H1 (cell line): ENCODE measurements at regions not wholly inside any gene's neighbourhood (a gene's known extent, or its start where the extent isn't known, plus 50 kb on each side); places are given as distances from the start of the nearest gene placed in this dataset.

Experiments used
- CTCF ChIA-PET: fragments of 300-600 bp; sonication (Branson Sonifier 250); formaldehyde crosslinking; loops from one replicate; lab custom pipeline; 2021; ENCODE audit not compliant: partially characterized antibody; lab: Charles Lee
- POLR2A ChIA-PET: fragments of 300-600 bp; sonication (Branson Sonifier 250); formaldehyde crosslinking; loops from one replicate; lab custom pipeline; 2021; ENCODE audit warnings: inconsistent platforms; ENCODE audit not compliant: partially characterized antibody; lab: Charles Lee
- DNase-seq, 2 experiments: peaks; one replicate each; pipeline versions ENCODE4 v3.0.0 to v3.0.0-alpha.2; 2010 to 2022; ENCODE audit warnings: low spot score in 2 of 2, low read depth in 1 of 2, mixed read lengths in 1 of 2
- FAIRE-seq: peaks from 2 replicates; lab custom pipeline; 2011; peaks lifted over from hg19 to GRCh38; lab: Jason Lieb, UNC
- H2AFZ ChIP-seq: 2 replicates; pipeline ENCODE4 v1.8.1; 2012; ENCODE audit warnings: low read length, inconsistent platforms
- H2AK5ac ChIP-seq: 2 replicates; pipeline ENCODE4 v1.6.1; 2013; ENCODE audit warnings: low read depth, low read length
- H2BK120ac ChIP-seq: replicated peaks from 2 replicates; pipeline ENCODE3; 2013; ENCODE audit warnings: low read depth, low read length, inconsistent platforms
- H2BK12ac ChIP-seq: 2 replicates; pipeline ENCODE4 v1.6.1; 2013; ENCODE audit warnings: low read depth, low read length
- H2BK15ac ChIP-seq: 2 replicates; pipeline ENCODE4 v1.6.1; 2013; ENCODE audit warnings: low read length
- H2BK20ac ChIP-seq: 2 replicates; pipeline ENCODE4 v1.6.1; 2013; ENCODE audit warnings: low read length
- H2BK5ac ChIP-seq: 2 replicates; pipeline ENCODE4 v1.6.1; 2013; ENCODE audit warnings: low read depth, low read length
- H3K14ac ChIP-seq: 2 replicates; pipeline ENCODE4 v1.6.1; 2013; ENCODE audit warnings: inconsistent platforms; ENCODE audit not compliant: insufficient read length
- H3K18ac ChIP-seq: 2 replicates; pipeline ENCODE4 v1.6.1; 2013; ENCODE audit warnings: low read length; ENCODE audit errors: extremely low read depth
- H3K23ac ChIP-seq: 2 replicates; pipeline ENCODE4 v1.6.1; 2013; ENCODE audit warnings: inconsistent platforms; ENCODE audit not compliant: insufficient read length
- H3K23me2 ChIP-seq: 2 replicates; pipeline ENCODE4 v1.6.1; 2013; ENCODE audit warnings: low read depth, low read length
- H3K27ac ChIP-seq: 2 replicates; pipeline ENCODE4 v1.6.1; 2011; ENCODE audit warnings: low read depth, low read length, inconsistent platforms
- H3K27me3 ChIP-seq, 4 experiments: replicated peaks in 1 of 4; 1 replicate in 1 of 4; 2 replicates in 3 of 4; pipeline versions ENCODE4 v1.6.1 to v1.8.1; 2011 to 2013; ENCODE audit warnings: low read length in 3 of 4, mild to moderate bottlenecking in 3 of 4, inconsistent platforms in 2 of 4, mixed read lengths in 2 of 4, moderate library complexity in 1 of 4; ENCODE audit not compliant: control insufficient read depth in 3 of 4, insufficient read depth in 3 of 4; ENCODE audit errors: extremely low read depth in 1 of 4
- H3K36me3 ChIP-seq, 4 experiments: 2 replicates each; pipeline versions ENCODE4 v1.6.1 to v1.8.1; 2011 to 2013; ENCODE audit warnings: mild to moderate bottlenecking in 4 of 4, low read length in 3 of 4, moderate library complexity in 2 of 4, control low read depth in 1 of 4, inconsistent platforms in 1 of 4; ENCODE audit not compliant: insufficient read depth in 4 of 4, control insufficient read depth in 2 of 4
- H3K4ac ChIP-seq: replicated peaks from 2 replicates; pipeline ENCODE3; 2013; ENCODE audit warnings: low read length, low read depth, mixed read lengths, inconsistent platforms; ENCODE audit not compliant: insufficient read length
- H3K4me1 ChIP-seq, 4 experiments: replicated peaks in 1 of 4; 1 replicate in 1 of 4; 2 replicates in 3 of 4; pipeline versions ENCODE4 v1.6.1 to v1.8.1; 2011 to 2013; ENCODE audit warnings: low read length in 3 of 4, inconsistent platforms in 2 of 4, mixed read lengths in 1 of 4; ENCODE audit not compliant: insufficient read depth in 4 of 4, control insufficient read depth in 3 of 4
- H3K4me2 ChIP-seq, 2 experiments: 2 replicates each; pipeline versions ENCODE4 v1.6.1 to v1.8.1; 2011 to 2013; ENCODE audit warnings: low read depth in 2 of 2, low read length in 2 of 2, control low read depth in 1 of 2, inconsistent platforms in 1 of 2, mild to moderate bottlenecking in 1 of 2; ENCODE audit not compliant: insufficient read depth in 1 of 2
- H3K4me3 ChIP-seq, 4 experiments: fragments of 200-600, 300-600 bp in 1 of 4; sonication (generic), shearing (Covaris generic), sonication (Bioruptor Twin) in 1 of 4; 2 replicates each; pipeline versions ENCODE4 v1.5.1 to v1.8.1; 2011 to 2016; ENCODE audit warnings: low read length in 4 of 4, low read depth in 3 of 4, control low read depth in 2 of 4, inconsistent platforms in 2 of 4, mild to moderate bottlenecking in 2 of 4, mixed read lengths in 1 of 4, moderate library complexity in 1 of 4; ENCODE audit not compliant: insufficient read depth in 2 of 4; ENCODE audit errors: extremely low read depth in 1 of 4
- H3K56ac ChIP-seq: replicated peaks from 2 replicates; pipeline ENCODE3; 2013; ENCODE audit warnings: low read depth, mild to moderate bottlenecking, mixed read lengths, low read length, inconsistent platforms; ENCODE audit not compliant: insufficient read length
- H3K79me1 ChIP-seq: 2 replicates; pipeline ENCODE4 v1.6.1; 2013; ENCODE audit warnings: low read depth, low read length, control low read depth
- H3K79me2 ChIP-seq, 2 experiments: 2 replicates each; pipeline versions ENCODE4 v1.6.1 to v1.8.1; 2012 to 2013; ENCODE audit warnings: low read length in 2 of 2, mild to moderate bottlenecking in 2 of 2, inconsistent platforms in 1 of 2; ENCODE audit not compliant: insufficient read depth in 2 of 2, control insufficient read depth in 1 of 2
- H3K9ac ChIP-seq, 4 experiments: replicated peaks in 1 of 4; 1 replicate in 1 of 4; 2 replicates in 3 of 4; pipeline versions ENCODE4 v1.6.1 to v1.8.1; 2011 to 2013; ENCODE audit warnings: low read depth in 3 of 4, low read length in 3 of 4, control low read depth in 2 of 4, mild to moderate bottlenecking in 2 of 4, moderate library complexity in 2 of 4, inconsistent platforms in 1 of 4; ENCODE audit errors: extremely low read depth in 1 of 4
- H3K9me3 ChIP-seq, 2 experiments: 2 replicates each; pipeline versions ENCODE4 v1.6.1 to v1.8.1; 2012 to 2013; ENCODE audit warnings: mild to moderate bottlenecking in 2 of 2, moderate library complexity in 2 of 2, control low read depth in 1 of 2, inconsistent platforms in 1 of 2, low read depth in 1 of 2, low read length in 1 of 2, mixed read lengths in 1 of 2; ENCODE audit not compliant: insufficient read depth in 2 of 2
- H4K20me1 ChIP-seq, 2 experiments: replicated peaks in 1 of 2; 2 replicates each; pipeline versions ENCODE3 to v1.8.1; 2011 to 2013; ENCODE audit warnings: inconsistent platforms in 2 of 2, low read length in 2 of 2, mild to moderate bottlenecking in 1 of 2; ENCODE audit not compliant: insufficient read depth in 2 of 2, control insufficient read depth in 1 of 2
- H4K5ac ChIP-seq: 2 replicates; pipeline ENCODE4 v1.6.1; 2013; ENCODE audit warnings: low read length, low read depth, mixed read lengths, inconsistent platforms; ENCODE audit not compliant: insufficient read length
- H4K8ac ChIP-seq: 2 replicates; pipeline ENCODE4 v1.8.0; 2013; ENCODE audit warnings: mild to moderate bottlenecking, moderate library complexity, low read length, inconsistent platforms; ENCODE audit not compliant: insufficient read depth; ENCODE audit errors: extremely low read depth
- H4K91ac ChIP-seq: replicated peaks from 2 replicates; pipeline ENCODE3; 2013; ENCODE audit warnings: low read length, mixed read lengths, inconsistent platforms; ENCODE audit not compliant: insufficient read length
- ATF2 ChIP-seq: IDR thresholded peaks from 2 replicates; pipeline ENCODE4 v1.6.1; 2012; ENCODE audit warnings: low read length, inconsistent platforms
- CBX5 ChIP-seq: fragments of 300-800, 300-1000 bp; sonication (generic); IDR thresholded peaks from 2 replicates; pipeline ENCODE4 v1.7.1; 2016; ENCODE audit warnings: antibody characterized with exemption, low read length, low read depth
- CREB1 ChIP-seq: IDR thresholded peaks from 2 replicates; pipeline ENCODE4 v1.6.1; 2012; ENCODE audit warnings: inconsistent platforms
- EGR1 ChIP-seq: IDR thresholded peaks from 2 replicates; pipeline ENCODE4 v1.6.1; 2011; ENCODE audit warnings: low read depth, low read length, borderline replicate concordance
- EZH2 ChIP-seq: fragments of 200-600 bp; sonication (generic); IDR thresholded peaks from 2 replicates; pipeline ENCODE4 v1.7.1; 2012; ENCODE audit warnings: low read depth, mild to moderate bottlenecking, moderate library complexity, low read length, inconsistent platforms; ENCODE audit not compliant: severe bottlenecking
- GABPA ChIP-seq: IDR thresholded peaks from 2 replicates; pipeline ENCODE4 v1.6.1; 2011; ENCODE audit warnings: mild to moderate bottlenecking, low read length, moderate library complexity, borderline replicate concordance; ENCODE audit not compliant: insufficient read depth
- GTF2F1 ChIP-seq: IDR thresholded peaks from 2 replicates; pipeline ENCODE4 v1.6.1; 2012; ENCODE audit warnings: low read depth, low read length, improper control_type of control experiment, borderline replicate concordance
- JUND ChIP-seq: IDR thresholded peaks from 2 replicates; pipeline ENCODE4 v1.6.1; 2011; ENCODE audit warnings: mild to moderate bottlenecking, improper control_type of control experiment, low read length
- RBBP5 ChIP-seq: IDR thresholded peaks from 2 replicates; pipeline ENCODE4 v1.7.1; 2012; ENCODE audit warnings: low read depth, mild to moderate bottlenecking, inconsistent platforms, low read length, moderate library complexity, borderline replicate concordance
- WGBS, 2 experiments: shearing (Covaris generic) in 1 of 2; methylation state at CpG; one replicate each; pipeline versions ENCODE4 v1.1.6 to v1.1.7; 2013 to 2015; ENCODE audit warnings: low lambda C conversion rate in 2 of 2, mixed read lengths in 2 of 2, inconsistent platforms in 1 of 2, low coverage in 1 of 2, missing lambda C conversion rate in 1 of 2; ENCODE audit not compliant: insufficient replicate concordance in 2 of 2, insufficient coverage in 1 of 2, insufficient read length in 1 of 2; ENCODE audit errors: extremely low coverage in 1 of 2, missing lambda C conversion rate in 1 of 2; 5-methylcytosine and 5-hydroxymethylcytosine counted together

GRCh38 chr2:152236191-152236925, 60.8 kb upstream of the STAM2 start:
- Histone ChIP-seq H3K27ac (no peak overlapping the region), H2BK12ac (no peak overlapping the region), H3K36me3 (no peaks in the 10 kb centered on the region), H3K79me1 (no peaks in the 10 kb centered on the region), H3K4ac (no peak overlapping the region), H3K4me2 (no peak overlapping the region), H3K23me2 (no peaks in the 10 kb centered on the region), H2BK20ac (no peak overlapping the region), H3K56ac (no peak overlapping the region), H3K9me3 (0 out of 4 replicates have a peak, but pooled peaks cover 3 to 6% of the 10 kb centered on the region in 2 experiments), H3K18ac (no peak overlapping the region)
- FAIRE-seq, result no peak
- POLR2A ChIA-PET, result no interaction called here
- TF ChIP-seq ATF2, result no peak
- no peak for TF ChIP-seq JUND
- no peak for TF ChIP-seq GTF2F1
- no peak for TF ChIP-seq GABPA
- no peak for TF ChIP-seq CREB1
- TF ChIP-seq RBBP5, result no peak
- TF ChIP-seq CBX5, result no peak
- TF ChIP-seq EGR1, result no peak
- TF ChIP-seq EZH2, result no peak
- TF ChIP-seq, all 59 proteins: peak for 0
- CTCF ChIA-PET, result interaction anchor here (0.7 kb wide), 1 partner anchor 9 kb away, joined by 3 read pairs; no protein-coding TSS in a partner anchor
- WGBS, 2 experiments, result 93% methylated on average over 4 of the region's 4 CpGs; no CpG with 5 or more reads in 1 of the 2 experiments
- Histone ChIP-seq H3K23ac (no peak overlapping the region), H3K27me3 (no peaks in the 10 kb centered on the region), H2BK5ac (no peak overlapping the region), H4K5ac (no peak overlapping the region), H4K20me1 (no peaks in the 10 kb centered on the region), H2BK120ac (no peak overlapping the region), H3K79me2 (no peaks in the 10 kb centered on the region), H2BK15ac (no peak overlapping the region), H4K91ac (no peak overlapping the region), H4K8ac (no peak overlapping the region), H3K4me3 (no peak overlapping the region), H3K9ac (no peak overlapping the region), H3K4me1 (no peaks in the 10 kb centered on the region), H2AFZ (no peak overlapping the region), H3K14ac (no peak overlapping the region), H2AK5ac (no peak overlapping the region)
- DNase-seq, result no peak
